Hepatocyte (in vitro differentiated cells): ENCODE measurements at regions not wholly inside any gene's neighbourhood (a gene's known extent, or its start where the extent isn't known, plus 50 kb on each side); places are given as distances from the start of the nearest gene placed in this dataset.

Source experiments
- CTCF ChIP-seq: fragments of 200-600 bp; sonication (generic); IDR thresholded peaks from 2 replicates; pipeline ENCODE4 v1.5.1; 2016; ENCODE audit warnings: antibody characterized with exemption, mild to moderate bottlenecking; ENCODE audit not compliant: poor library complexity
- EZH2 ChIP-seq: fragments of 200-600 bp; sonication (generic); IDR thresholded peaks from 2 replicates; pipeline ENCODE4 v1.6.1; 2016; ENCODE audit warnings: antibody characterized with exemption, mild to moderate bottlenecking, borderline replicate concordance
- EZH2phosphoT487 ChIP-seq: fragments of 200-600 bp; sonication (generic); IDR thresholded peaks from one replicate; pipeline ENCODE4 v1.6.1; 2018; ENCODE audit warnings: antibody characterized with exemption, mild to moderate bottlenecking, low read depth, moderate library complexity; ENCODE audit not compliant: unreplicated experiment, severe bottlenecking

DNA sequence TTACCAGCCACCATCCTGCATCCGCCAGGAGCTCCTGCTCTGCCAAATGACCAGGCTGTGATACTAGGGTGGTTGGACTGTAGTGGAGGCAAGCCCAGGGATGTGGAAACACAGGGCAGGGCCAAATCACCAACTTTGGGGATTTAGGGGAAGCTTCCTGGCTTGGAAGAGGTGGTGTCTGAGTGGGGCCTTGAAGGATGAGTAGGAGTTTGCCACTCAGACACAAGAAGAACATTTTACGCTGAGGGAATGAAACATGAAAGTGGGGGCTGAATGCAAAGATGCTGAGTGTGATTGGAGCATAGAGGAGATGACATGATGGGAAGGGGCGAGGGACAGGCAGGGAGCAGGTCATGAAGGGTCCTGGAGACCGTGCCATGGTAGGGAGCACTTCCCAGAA, 329.5 kb downstream of the RPS24 start:
- TF ChIP-seq CTCF (no peak), EZH2 (no peak), EZH2phosphoT487 (no peak)
